Esophagus muscularis mucosa (tissue), 4 donors: ENCODE measurements at regions not wholly inside any gene's neighbourhood (a gene's known extent, or its start where the extent isn't known, plus 50 kb on each side); places are given as distances from the start of the nearest gene placed in this dataset.

Experiments
- DNase-seq: peaks from one replicate; pipeline ENCODE4 v3.0.0-alpha.2; 2017; ENCODE audit errors: extremely low spot score
- H3K27ac ChIP-seq, 4 donors: fragments of 200-600 bp; sonication (generic); replicated peaks in 1 of 4; 1 replicate in 3 of 4; 2 replicates in 1 of 4; pipeline ENCODE4 v1.5.1; 2016 to 2019; ENCODE audit warnings: mild to moderate bottlenecking in 1 of 4
- H3K27me3 ChIP-seq, 4 donors: fragments of 200-600 bp; sonication (generic); one replicate each; pipeline versions ENCODE4 v1.5.1 to v1.6.0; 2016 to 2019
- H3K36me3 ChIP-seq, 4 donors: fragments of 200-600 bp; sonication (generic); one replicate each; pipeline ENCODE4 v1.5.1; 2016 to 2019
- H3K4me1 ChIP-seq, 4 donors: fragments of 200-600 bp; sonication (generic); one replicate each; pipeline ENCODE4 v1.5.1; 2016 to 2019
- H3K4me3 ChIP-seq, 4 donors: fragments of 200-600 bp; sonication (generic); 1 replicate in 2 of 4; 2 replicates in 2 of 4; pipeline ENCODE4 v1.5.1; 2016 to 2019; ENCODE audit warnings: mild to moderate bottlenecking in 4 of 4, moderate library complexity in 1 of 4
- H3K9me3 ChIP-seq, 4 donors: fragments of 200-600 bp; sonication (generic); 1 replicate in 3 of 4; 2 replicates in 1 of 4; pipeline ENCODE4 v1.5.1; 2016 to 2019
- CTCF ChIP-seq, 3 experiments: fragments of 200-600 bp in 2 of 3; fragments of 450-650 bp in 1 of 3; sonication (generic) in 2 of 3; IDR thresholded peaks; one replicate each; pipeline ENCODE4 v1.5.1; 2017 to 2019; ENCODE audit warnings: antibody characterized with exemption in 3 of 3, mild to moderate bottlenecking in 2 of 3, moderate library complexity in 1 of 3
- EP300 ChIP-seq: sonication (generic); formaldehyde crosslinking; IDR thresholded peaks from one replicate; pipeline ENCODE4 v1.6.1; 2017; ENCODE audit warnings: antibody characterized with exemption
- POLR2A ChIP-seq: fragments of 450-650 bp; IDR thresholded peaks from one replicate; pipeline ENCODE4 v1.6.1; 2017; ENCODE audit warnings: antibody characterized with exemption, moderate library complexity, mild to moderate bottlenecking, low read depth
- POLR2AphosphoS5 ChIP-seq, 2 donors: sonication (generic); formaldehyde crosslinking; IDR thresholded peaks; one replicate each; pipeline ENCODE4 v1.6.1; 2017; ENCODE audit warnings: antibody characterized with exemption in 2 of 2
- WGBS: methylation state at CpG from one replicate; pipeline ENCODE4 v1.1.5; 2018; 5-methylcytosine and 5-hydroxymethylcytosine counted together
- intact Hi-C: fragments of 100-400 bp; cut with DNase I; formaldehyde crosslinking; loops from one replicate; pipeline ENCODE4 v1.15.1; 2023

GRCh38 chr5:63053019-63053638 lies 474.5 kb downstream of the LRRC70 start:
- TF ChIP-seq POLR2AphosphoS5 (IDR thresholded peaks at IDR 0.05) (no peak), EP300 (no peak), CTCF (IDR thresholded peaks at IDR 0.05) (no peak), POLR2A (no peak)
- intact Hi-C loops = no loop called here
- no peaks in the 10 kb centered on the region for H3K4me1 ChIP-seq
- no peak overlapping the region for H3K27ac ChIP-seq
- H3K36me3 ChIP-seq = no peaks in the 10 kb centered on the region
- DNase-seq = no peak
- H3K27me3 ChIP-seq = no peaks in the 10 kb centered on the region
- no peaks in the 10 kb centered on the region for H3K9me3 ChIP-seq
- 52% methylated on average over 6 of the region's 6 CpGs for WGBS
- no peak overlapping the region for H3K4me3 ChIP-seq

- TF ChIP-seq CTCF (IDR thresholded peaks at IDR 0.05) (no peak), POLR2AphosphoS5 (IDR thresholded peaks at IDR 0.05) (no peak), EP300 (no peak), POLR2A (no peak)
- intact Hi-C loops = no loop called here
- Histone ChIP-seq H3K9me3 (no peaks in the 10 kb centered on the region), H3K4me3 (no peak overlapping the region), H3K4me1 (no peaks in the 10 kb centered on the region), H3K27me3 (no peaks in the 10 kb centered on the region), H3K27ac (no peak overlapping the region), H3K36me3 (no peaks in the 10 kb centered on the region)
- DNase-seq = no peak
- 31% methylated on average over 2 of the region's 2 CpGs for WGBS
Observed at GRCh38 chr5:63050916-63051315, 472.3 kb downstream of the LRRC70 start.

GRCh38 chr5:63049935-63050334 lies 471.3 kb downstream of the LRRC70 start:
- Histone ChIP-seq H3K27me3 (no peaks in the 10 kb centered on the region), H3K27ac (no peak overlapping the region), H3K9me3 (no peaks in the 10 kb centered on the region), H3K36me3 (no peaks in the 10 kb centered on the region), H3K4me3 (no peak overlapping the region), H3K4me1 (no peaks in the 10 kb centered on the region)
- TF ChIP-seq EP300 = no peak
- TF ChIP-seq POLR2A = no peak
- TF ChIP-seq POLR2AphosphoS5 (IDR thresholded peaks at IDR 0.05) = no peak
- TF ChIP-seq CTCF (IDR thresholded peaks at IDR 0.05) = no peak
- 79% methylated on average over 1 of the region's 1 CpG for WGBS
- no peak for DNase-seq
- intact Hi-C loops = no loop called here

GRCh38 chr5:63043792-63044191 lies 465.2 kb downstream of the LRRC70 start:
- WGBS = 56% methylated on average over 2 of the region's 2 CpGs
- intact Hi-C loops = no loop called here

More at GRCh38 chr5:63043792-63044191, 465.2 kb downstream of the LRRC70 start:
- Histone ChIP-seq H3K4me3 (no peak overlapping the region), H3K9me3 (no peaks in the 10 kb centered on the region), H3K27ac (no peak overlapping the region), H3K4me1 (no peaks in the 10 kb centered on the region), H3K27me3 (no peaks in the 10 kb centered on the region), H3K36me3 (no peaks in the 10 kb centered on the region)
- TF ChIP-seq CTCF (IDR thresholded peaks at IDR 0.05) = no peak
- TF ChIP-seq POLR2A = no peak
- no peak for TF ChIP-seq EP300
- TF ChIP-seq POLR2AphosphoS5 (IDR thresholded peaks at IDR 0.05) = no peak
- no peak for DNase-seq
